AG09309 (cell line): ENCODE measurements at regions not wholly inside any gene's neighbourhood (a gene's known extent, or its start where the extent isn't known, plus 50 kb on each side); places are given as distances from the start of the nearest gene placed in this dataset.

Source experiments
- DNase-seq: peaks from one replicate; pipeline ENCODE4 v3.0.0-alpha.2; 2010; ENCODE audit warnings: low read depth
- H3K4me3 ChIP-seq: 2 replicates; pipeline ENCODE4 v1.5.1; 2011; ENCODE audit warnings: mild to moderate bottlenecking, low read depth, low read length, moderate library complexity; ENCODE audit not compliant: control insufficient read depth
- CTCF ChIP-seq: IDR thresholded peaks from 2 replicates; pipeline ENCODE4 v1.5.1; 2011; ENCODE audit warnings: mild to moderate bottlenecking, low read depth, low read length, inconsistent platforms; ENCODE audit not compliant: insufficient read depth, control insufficient read depth; ENCODE audit errors: missing control alignments

DNA sequence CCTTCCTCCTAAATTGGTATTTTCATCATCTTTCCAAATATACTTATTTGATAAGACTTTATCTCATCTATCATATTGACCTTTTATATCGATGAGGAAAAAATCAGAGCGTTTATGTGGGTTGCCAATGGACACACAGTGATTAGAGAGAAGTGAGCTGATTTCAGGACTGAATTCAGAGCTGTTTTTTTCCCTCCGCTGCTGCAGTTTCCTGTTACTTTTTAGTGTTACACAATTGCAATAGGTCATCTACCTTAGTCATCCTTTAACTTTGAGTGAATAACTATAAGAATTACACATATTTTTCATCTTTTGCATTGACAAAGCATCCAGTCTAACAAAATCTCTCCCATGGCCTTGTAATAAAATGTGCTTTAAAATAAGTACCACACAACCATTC lies 266.3 kb upstream of the CNTN4 start:
- no peak for DNase-seq
- TF ChIP-seq CTCF, result no peak
- H3K4me3 ChIP-seq, result no peak overlapping the region

DNA sequence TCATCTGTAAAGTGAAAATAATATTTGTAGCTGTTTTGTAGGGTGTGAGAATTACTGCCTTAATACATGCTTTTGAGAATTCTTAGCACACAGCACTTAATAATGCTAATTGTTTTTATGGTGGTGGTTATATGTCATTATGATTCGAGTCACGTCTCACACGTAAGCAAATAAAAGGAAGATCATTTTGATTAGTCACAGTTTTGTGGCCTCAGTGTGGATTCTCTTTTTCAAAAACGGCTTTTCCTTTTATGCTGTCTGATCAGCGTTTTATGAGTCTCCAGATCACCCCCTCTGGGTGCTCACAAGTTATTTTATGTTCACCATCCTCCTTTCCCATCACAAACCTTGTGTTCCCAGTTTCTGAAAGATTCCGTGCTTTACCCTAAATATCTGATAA lies 255.6 kb upstream of the CNTN4 start:
- TF ChIP-seq CTCF, result no peak
- no peak overlapping the region for H3K4me3 ChIP-seq
- no peak for DNase-seq

GRCh38 chr3:1847571-1847970 lies 251.1 kb upstream of the CNTN4 start:
- no peak for DNase-seq
- TF ChIP-seq CTCF, result no peak
- no peak overlapping the region for H3K4me3 ChIP-seq

- no peak for TF ChIP-seq CTCF
- no peak for DNase-seq
- H3K4me3 ChIP-seq, result no peak overlapping the region
These were observed 249.7 kb upstream of the CNTN4 start for GRCh38 chr3:1848935-1849334.

DNA sequence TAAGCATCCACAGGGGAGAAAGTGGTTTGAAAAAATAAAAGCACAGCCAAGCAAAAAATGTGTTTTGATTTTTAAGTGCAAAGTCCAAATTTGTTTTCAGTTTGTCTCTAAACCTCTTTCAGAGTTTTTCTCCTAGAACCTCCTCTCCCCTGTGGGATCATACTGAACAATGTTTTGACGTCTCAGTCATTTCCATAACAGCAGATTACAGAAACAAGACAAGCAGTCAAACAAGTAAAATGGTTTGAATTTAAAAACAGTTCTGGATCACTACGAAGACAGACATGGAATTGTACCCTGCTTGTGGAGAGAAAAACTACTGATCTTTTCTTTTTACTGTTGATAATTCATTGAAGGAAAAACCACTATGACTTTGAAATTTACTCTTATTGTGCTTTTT lies 245.7 kb upstream of the CNTN4 start:
- no peak for DNase-seq
- no peak overlapping the region for H3K4me3 ChIP-seq
- TF ChIP-seq CTCF, result no peak

GRCh38 chr3:1855841-1856240 lies 242.8 kb upstream of the CNTN4 start:
- DNase-seq, result no peak
- no peak overlapping the region for H3K4me3 ChIP-seq
- TF ChIP-seq CTCF, result no peak

DNA sequence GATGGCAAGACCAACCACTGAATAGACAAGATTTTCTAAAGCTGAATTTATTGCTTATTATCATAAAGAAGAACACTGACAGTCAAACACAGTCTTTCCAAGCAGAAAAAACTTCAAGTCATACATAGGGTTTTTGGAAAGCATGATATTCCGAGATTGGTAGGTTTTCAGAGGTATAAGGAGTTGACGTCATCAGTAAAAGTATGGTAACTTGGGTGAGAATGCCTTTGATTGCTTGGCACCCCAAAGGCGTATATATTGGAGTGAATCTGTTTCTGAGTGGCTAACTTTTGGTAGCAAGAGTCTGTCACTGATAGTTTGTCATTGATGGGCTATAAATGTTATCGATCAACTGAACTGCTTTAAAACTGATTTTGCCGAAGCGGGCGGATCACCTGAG lies 227.9 kb upstream of the CNTN4 start:
- no peak for TF ChIP-seq CTCF
- DNase-seq, result no peak
- no peak overlapping the region for H3K4me3 ChIP-seq
